Testis (tissue), 2 donors: ENCODE measurements at regions not wholly inside any gene's neighbourhood (a gene's known extent, or its start where the extent isn't known, plus 50 kb on each side); places are given as distances from the start of the nearest gene placed in this dataset.

Source experiments
- DNase-seq: peaks from one replicate; pipeline ENCODE4 v3.0.0-alpha.2; 2019
- H3K27ac ChIP-seq, 2 donors: fragments of 200-600 bp; sonication (generic); one replicate each; pipeline ENCODE4 v1.5.1; 2019
- H3K27me3 ChIP-seq: fragments of 200-600 bp; sonication (generic); one replicate; pipeline ENCODE4 v1.5.1; 2019
- H3K36me3 ChIP-seq: fragments of 200-600 bp; sonication (generic); one replicate; pipeline ENCODE4 v1.5.1; 2017; ENCODE audit warnings: low read depth; ENCODE audit errors: missing control alignments
- H3K4me1 ChIP-seq: fragments of 200-600 bp; sonication (generic); one replicate; pipeline ENCODE4 v1.5.1; 2019
- H3K4me3 ChIP-seq, 2 donors: fragments of 200-600 bp; sonication (generic); one replicate each; pipeline ENCODE4 v1.5.1; 2017 to 2019
- H3K9me3 ChIP-seq: fragments of 200-600 bp; sonication (generic); one replicate; pipeline ENCODE4 v1.5.1; 2017
- CTCF ChIP-seq, 3 experiments: fragments of 450-650 bp in 2 of 3; fragments of 200-600 bp in 1 of 3; sonication (generic) in 1 of 3; IDR thresholded peaks; one replicate each; pipeline ENCODE4 v1.5.1; 2016 to 2019; ENCODE audit warnings: antibody characterized with exemption in 3 of 3, mild to moderate bottlenecking in 2 of 3, moderate library complexity in 1 of 3
- POLR2A ChIP-seq: fragments of 450-650 bp; IDR thresholded peaks from one replicate; pipeline ENCODE4 v1.6.1; 2017; ENCODE audit warnings: antibody characterized with exemption, mild to moderate bottlenecking, moderate library complexity
- WGBS, 2 donors: methylation state at CpG; one replicate each; pipeline ENCODE4 v1.1.5; 2018; 5-methylcytosine and 5-hydroxymethylcytosine counted together
- intact Hi-C: fragments of 100-400 bp; cut with DNase I; formaldehyde crosslinking; loops from one replicate; pipeline ENCODE4 v1.15.1; 2023; ENCODE audit warnings: low total_unique reads

DNA sequence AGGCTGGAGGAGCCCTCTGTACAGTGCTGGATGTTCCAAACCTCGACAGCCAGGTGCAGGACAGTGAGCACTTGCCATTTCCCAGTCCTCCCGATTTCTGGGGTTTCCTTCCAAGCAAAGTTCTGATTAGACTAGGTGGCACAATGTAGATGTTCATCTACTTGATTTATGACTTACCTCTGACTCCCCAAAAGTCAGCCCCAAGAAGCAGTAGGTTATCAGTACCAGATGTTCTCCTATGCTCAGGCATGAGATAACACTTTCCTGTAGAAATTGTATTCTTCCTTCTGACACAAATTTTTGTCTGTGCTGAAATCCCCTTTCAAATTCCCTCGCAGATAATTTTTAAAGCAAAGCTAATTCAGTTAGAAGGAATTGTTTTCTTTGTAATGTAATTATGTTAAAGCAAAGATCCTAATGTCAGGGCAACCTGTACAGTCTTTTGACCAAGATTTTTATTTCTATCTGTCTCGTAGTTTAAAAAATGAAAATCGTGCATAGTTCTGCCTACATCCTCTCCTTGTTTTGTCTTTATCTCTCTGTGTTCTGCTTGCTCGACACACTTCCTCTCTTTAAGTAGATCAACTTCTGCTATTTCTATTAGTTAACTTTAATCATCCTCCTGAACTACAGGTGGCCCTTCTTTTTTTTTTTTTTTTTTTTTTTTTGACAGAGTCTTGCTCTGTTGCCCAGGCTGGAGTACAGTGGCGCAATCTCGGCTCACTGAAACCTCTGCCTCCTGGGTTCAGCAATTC, 102.4 kb upstream of the PJA2 start:
- Histone ChIP-seq H3K4me3 (no peak overlapping the region), H3K27me3 (no peaks in the 10 kb centered on the region), H3K36me3 (no peaks in the 10 kb centered on the region), H3K27ac (no peak overlapping the region), H3K4me1 (no peaks in the 10 kb centered on the region), H3K9me3 (no peaks in the 10 kb centered on the region)
- WGBS, 2 donors, result 56 to 61% methylated on average over 8 of the region's 8 CpGs
- no peak for DNase-seq
- TF ChIP-seq CTCF (IDR thresholded peaks at IDR 0.05) (no peak), POLR2A (no peak)
- intact Hi-C loops, result no loop called here

DNA sequence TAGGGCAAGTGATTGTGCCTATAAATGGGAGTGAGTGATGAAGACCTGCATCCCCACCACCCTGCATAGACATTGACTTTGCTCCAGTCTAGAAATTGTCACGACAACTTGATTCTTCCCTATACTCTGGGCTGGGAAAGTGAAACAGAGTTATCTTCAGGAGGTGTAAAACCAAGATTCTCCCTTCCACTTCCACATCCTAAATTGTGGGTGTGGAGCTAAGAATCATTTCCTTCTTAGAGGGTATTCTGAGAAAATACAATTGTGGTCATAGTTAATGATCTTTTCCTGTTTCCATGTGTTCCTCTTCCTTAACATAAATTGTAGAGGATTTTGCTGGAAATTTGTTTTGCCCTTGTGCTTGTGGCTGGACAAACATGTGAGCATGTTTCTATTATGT, 96.8 kb upstream of the PJA2 start:
- intact Hi-C loops, result no loop called here
- no peaks in the 10 kb centered on the region for H3K4me1 ChIP-seq
- H3K27ac ChIP-seq, result no peak overlapping the region
- no peak for DNase-seq
- no peaks in the 10 kb centered on the region for H3K36me3 ChIP-seq
- H3K9me3 ChIP-seq, result no peaks in the 10 kb centered on the region
- no peak overlapping the region for H3K4me3 ChIP-seq
- TF ChIP-seq POLR2A (no peak), CTCF (IDR thresholded peaks at IDR 0.05) (no peak)
- 88% methylated on average over 1 of the region's 1 CpG for WGBS, 2 donors
- no peaks in the 10 kb centered on the region for H3K27me3 ChIP-seq

- DNase-seq, result no peak
- TF ChIP-seq CTCF (IDR thresholded peaks at IDR 0.05), result no peak
- no peak for TF ChIP-seq POLR2A
- Histone ChIP-seq H3K4me1 (no peaks in the 10 kb centered on the region), H3K27ac (no peak overlapping the region), H3K27me3 (no peaks in the 10 kb centered on the region), H3K9me3 (no peaks in the 10 kb centered on the region), H3K36me3 (no peaks in the 10 kb centered on the region), H3K4me3 (no peak overlapping the region)
- intact Hi-C loops, result no loop called here
- 88% methylated on average over 3 of the region's 3 CpGs for WGBS, 2 donors
These were observed 86.3 kb upstream of the PJA2 start for GRCh38 chr5:109496112-109496511.

- peak; percentile 16 for DNase-seq
- H3K27ac ChIP-seq, result peak overlapping the region in 1 of 2 donors; percentile 53
- no peaks in the 10 kb centered on the region for H3K27me3 ChIP-seq
- peak overlapping the region; percentile 48 to 53 for H3K4me3 ChIP-seq
- no peaks in the 10 kb centered on the region for H3K9me3 ChIP-seq
- intact Hi-C loops, result no loop called here
- WGBS, 2 donors, result 57 to 85% methylated on average over 19 to 58 of the region's 65 CpGs
- no peaks in the 10 kb centered on the region for H3K36me3 ChIP-seq
- H3K4me1 ChIP-seq, result no peaks in the 10 kb centered on the region
- no peak for TF ChIP-seq POLR2A
- TF ChIP-seq CTCF (IDR thresholded peaks at IDR 0.05), result no peak
These were observed 78.1 kb upstream of the PJA2 start for GRCh38 chr5:109487753-109488420.
